ENCODE measurements at regions not wholly inside any gene's neighbourhood (a gene's known extent, or its start where the extent isn't known, plus 50 kb on each side); places are given as distances from the start of the nearest gene placed in this dataset.

GRCh38 chr12:116365114-116365513 is 87.6 kb upstream of the MED13L start:
- no peak overlapping the region for H3K18ac ChIP-seq (ENCODE audit: low read depth, low read length)
- DNase-seq, result no peak
- in situ Hi-C loops (cut with MboI; ENCODE audit: low sequenced_read_pairs) (no loop called here), dilution Hi-C loops (cut with HindIII; ENCODE audit: low sequenced_read_pairs, unreplicated experiment) (no loop called here), intact Hi-C loops (cut with micrococcal nuclease) (no loop called here)
- no peak overlapping the region for H2AFZ ChIP-seq (replicated peaks; ENCODE audit: low read length, poor library complexity)
- no peaks in the 10 kb centered on the region for H3K79me1 ChIP-seq (ENCODE audit: low read depth in 1 of 2, low read length in 2 of 2)
- H3K56ac ChIP-seq (ENCODE audit: extremely low read depth, insufficient read depth, low read length), result no peak overlapping the region
- no peaks in the 10 kb centered on the region for H3K36me3 ChIP-seq (ENCODE audit: control insufficient read depth, insufficient read depth, low read length)
- H3K27ac ChIP-seq (ENCODE audit: insufficient read depth, low read length), result no peak overlapping the region
- no peak overlapping the region for H3K23ac ChIP-seq (ENCODE audit: low read depth, low read length)
- H2BK5ac ChIP-seq (ENCODE audit: low read depth, low read length, poor library complexity, severe bottlenecking), result no peak overlapping the region
- H3K9ac ChIP-seq (ENCODE audit: low read depth, low read length), result no peak overlapping the region
- ChIA-PET POLR2A (ENCODE audit: unreplicated experiment) (no interaction called here), CTCF (no interaction called here)
- H4K5ac ChIP-seq (ENCODE audit: low read depth, low read length), result no peak overlapping the region
- no CpG with 5 or more reads among the region's 2 CpGs for WGBS, 2 experiments (ENCODE audit: extremely low coverage in 2 of 2, insufficient read length in 1 of 2)
- H3K14ac ChIP-seq (replicated peaks; ENCODE audit: low read depth, low read length), result no peak overlapping the region
- H4K91ac ChIP-seq (ENCODE audit: insufficient read depth, low read depth, low read length), result no peak overlapping the region
- peaks cover 7% of the 10 kb centered on the region; the same call in 1 of the 2 replicates for H3K9me1 ChIP-seq (ENCODE audit: insufficient read depth, low read length)
- no peaks in the 10 kb centered on the region for H3K27me3 ChIP-seq (ENCODE audit: control insufficient read depth, insufficient read depth, low read length)
- no peaks in the 10 kb centered on the region for H4K20me1 ChIP-seq (ENCODE audit: insufficient read depth, low read length)
- H4K8ac ChIP-seq (ENCODE audit: low read depth in 2 of 2, low read length in 2 of 2), result no peak overlapping the region
- H2BK15ac ChIP-seq (ENCODE audit: low read depth, low read length), result no peak overlapping the region
- no peak overlapping the region for H2AK9ac ChIP-seq (replicated peaks; ENCODE audit: low read depth, low read length, poor library complexity)
- no peak overlapping the region for H2BK20ac ChIP-seq (ENCODE audit: low read depth, low read length)
- no peak overlapping the region for H3K4ac ChIP-seq (ENCODE audit: low read depth, low read length)
- no peak for ATAC-seq (ENCODE audit: low read depth)
- no peaks in the 10 kb centered on the region for H3K9me3 ChIP-seq (ENCODE audit: control insufficient read depth, insufficient read depth, low read length)
- H2AK5ac ChIP-seq (ENCODE audit: low read depth, low read length), result no peak overlapping the region
- no peak overlapping the region for H3K4me2 ChIP-seq (ENCODE audit: low read depth, low read length)
- no peak overlapping the region for H2BK120ac ChIP-seq (ENCODE audit: low read depth, low read length)
- no peak overlapping the region for H3K4me3 ChIP-seq (ENCODE audit: insufficient read depth, low read depth, low read length)
- H3K4me1 ChIP-seq (ENCODE audit: control insufficient read depth, insufficient read depth, low read length), result 0 out of 2 replicates have a peak, but pooled peaks cover 3% of the 10 kb centered on the region
- BruUV-seq (replicated peaks), result no TSS peak
- no peak for TF ChIP-seq MAZ (IDR thresholded peaks at IDR 0.05; ENCODE audit: borderline replicate concordance, low read depth, low read length)
- no peak for TF ChIP-seq POLR2A (IDR thresholded peaks at IDR 0.05; ENCODE audit: low read depth, low read length)
- no peak for TF ChIP-seq CEBPB (IDR thresholded peaks at IDR 0.05; ENCODE audit: low read depth, low read length)
- no peak for TF ChIP-seq NFE2L2 (IDR thresholded peaks at IDR 0.05; ENCODE audit: low read depth, low read length)
- TF ChIP-seq RAD21 (IDR thresholded peaks at IDR 0.05; ENCODE audit: low read length), result no peak
- TF ChIP-seq BHLHE40 (IDR thresholded peaks at IDR 0.05; ENCODE audit: low read depth, low read length), result no peak
- no peak for TF ChIP-seq SMC3 (IDR thresholded peaks at IDR 0.05; ENCODE audit: low read depth, low read length)
- TF ChIP-seq RCOR1 (IDR thresholded peaks at IDR 0.05; ENCODE audit: insufficient replicate concordance, low read length), result no peak
- no peak for TF ChIP-seq CHD1 (IDR thresholded peaks at IDR 0.05; ENCODE audit: low read depth, low read length)
- TF ChIP-seq MXI1 (IDR thresholded peaks at IDR 0.05; ENCODE audit: borderline replicate concordance, low read depth, low read length), result no peak
- TF ChIP-seq, protein P1, sequence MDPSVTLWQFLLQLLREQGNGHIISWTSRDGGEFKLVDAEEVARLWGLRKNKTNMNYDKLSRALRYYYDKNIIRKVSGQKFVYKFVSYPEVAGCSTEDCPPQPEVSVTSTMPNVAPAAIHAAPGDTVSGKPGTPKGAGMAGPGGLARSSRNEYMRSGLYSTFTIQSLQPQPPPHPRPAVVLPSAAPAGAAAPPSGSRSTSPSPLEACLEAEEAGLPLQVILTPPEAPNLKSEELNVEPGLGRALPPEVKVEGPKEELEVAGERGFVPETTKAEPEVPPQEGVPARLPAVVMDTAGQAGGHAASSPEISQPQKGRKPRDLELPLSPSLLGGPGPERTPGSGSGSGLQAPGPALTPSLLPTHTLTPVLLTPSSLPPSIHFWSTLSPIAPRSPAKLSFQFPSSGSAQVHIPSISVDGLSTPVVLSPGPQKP (IDR thresholded peaks at IDR 0.05; ENCODE audit: borderline replicate concordance, low read depth, low read length), result no peak
- TF ChIP-seq MAFK (IDR thresholded peaks at IDR 0.05; ENCODE audit: low read depth, low read length), result no peak
- TF ChIP-seq FOS (IDR thresholded peaks at IDR 0.05; ENCODE audit: low read depth, low read length), result no peak
- TF ChIP-seq, protein P2, sequence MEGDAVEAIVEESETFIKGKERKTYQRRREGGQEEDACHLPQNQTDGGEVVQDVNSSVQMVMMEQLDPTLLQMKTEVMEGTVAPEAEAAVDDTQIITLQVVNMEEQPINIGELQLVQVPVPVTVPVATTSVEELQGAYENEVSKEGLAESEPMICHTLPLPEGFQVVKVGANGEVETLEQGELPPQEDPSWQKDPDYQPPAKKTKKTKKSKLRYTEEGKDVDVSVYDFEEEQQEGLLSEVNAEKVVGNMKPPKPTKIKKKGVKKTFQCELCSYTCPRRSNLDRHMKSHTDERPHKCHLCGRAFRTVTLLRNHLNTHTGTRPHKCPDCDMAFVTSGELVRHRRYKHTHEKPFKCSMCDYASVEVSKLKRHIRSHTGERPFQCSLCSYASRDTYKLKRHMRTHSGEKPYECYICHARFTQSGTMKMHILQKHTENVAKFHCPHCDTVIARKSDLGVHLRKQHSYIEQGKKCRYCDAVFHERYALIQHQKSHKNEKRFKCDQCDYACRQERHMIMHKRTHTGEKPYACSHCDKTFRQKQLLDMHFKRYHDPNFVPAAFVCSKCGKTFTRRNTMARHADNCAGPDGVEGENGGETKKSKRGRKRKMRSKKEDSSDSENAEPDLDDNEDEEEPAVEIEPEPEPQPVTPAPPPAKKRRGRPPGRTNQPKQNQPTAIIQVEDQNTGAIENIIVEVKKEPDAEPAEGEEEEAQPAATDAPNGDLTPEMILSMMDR (conservative IDR thresholded peaks at IDR 0.05; ENCODE audit: low read depth, low read length), result no peak
- TF ChIP-seq RFX5 (IDR thresholded peaks at IDR 0.05; ENCODE audit: low read depth, low read length), result no peak
- TF ChIP-seq, protein P3, sequence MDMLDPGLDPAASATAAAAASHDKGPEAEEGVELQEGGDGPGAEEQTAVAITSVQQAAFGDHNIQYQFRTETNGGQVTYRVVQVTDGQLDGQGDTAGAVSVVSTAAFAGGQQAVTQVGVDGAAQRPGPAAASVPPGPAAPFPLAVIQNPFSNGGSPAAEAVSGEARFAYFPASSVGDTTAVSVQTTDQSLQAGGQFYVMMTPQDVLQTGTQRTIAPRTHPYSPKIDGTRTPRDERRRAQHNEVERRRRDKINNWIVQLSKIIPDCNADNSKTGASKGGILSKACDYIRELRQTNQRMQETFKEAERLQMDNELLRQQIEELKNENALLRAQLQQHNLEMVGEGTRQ (IDR thresholded peaks at IDR 0.05; ENCODE audit: low read depth, low read length), result no peak

All from IMR-90 (cell line).